HuH-7 (cell line): ENCODE measurements at regions not wholly inside any gene's neighbourhood (a gene's known extent, or its start where the extent isn't known, plus 50 kb on each side); places are given as distances from the start of the nearest gene placed in this dataset.
A peak's percentile ranks its signal among the peaks of the same experiment; 100 is the strongest.

Experiments
- DNase-seq: peaks from one replicate; pipeline ENCODE4 v3.0.0; 2011; ENCODE audit warnings: low spot score

DNA sequence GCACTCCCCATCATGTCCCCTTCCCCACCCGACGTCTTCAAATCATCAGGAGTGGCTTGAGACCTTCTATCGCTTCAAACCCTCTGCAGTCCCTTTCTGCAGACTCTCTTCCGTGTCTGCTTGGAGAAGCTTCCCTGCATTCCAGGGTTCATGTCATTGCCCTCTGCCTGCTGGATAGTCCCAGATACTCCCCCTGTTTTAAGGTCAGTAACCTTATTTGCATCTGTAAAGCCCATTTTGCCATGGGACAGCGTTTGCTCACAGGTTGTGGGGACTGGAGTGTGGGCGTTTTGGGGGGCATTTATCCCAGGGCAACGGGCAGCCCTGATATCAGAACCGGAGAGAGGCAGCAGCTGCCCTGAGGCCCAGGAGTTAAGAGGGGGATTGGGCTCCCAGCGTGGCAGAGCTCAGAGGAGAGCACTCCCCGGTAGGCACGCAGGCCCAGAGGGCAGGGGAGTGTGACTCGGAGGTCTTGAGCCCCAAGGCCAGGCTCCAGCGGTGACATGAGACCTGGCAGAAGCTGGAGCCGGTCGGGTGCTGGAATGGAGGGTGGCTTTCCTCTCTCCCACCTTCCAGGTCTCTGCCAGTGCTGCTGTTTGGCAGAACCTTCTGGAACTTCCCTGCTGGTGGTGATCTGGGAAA, 73.8 kb downstream of the RTP5 start:
- DNase-seq, result no peak

DNA sequence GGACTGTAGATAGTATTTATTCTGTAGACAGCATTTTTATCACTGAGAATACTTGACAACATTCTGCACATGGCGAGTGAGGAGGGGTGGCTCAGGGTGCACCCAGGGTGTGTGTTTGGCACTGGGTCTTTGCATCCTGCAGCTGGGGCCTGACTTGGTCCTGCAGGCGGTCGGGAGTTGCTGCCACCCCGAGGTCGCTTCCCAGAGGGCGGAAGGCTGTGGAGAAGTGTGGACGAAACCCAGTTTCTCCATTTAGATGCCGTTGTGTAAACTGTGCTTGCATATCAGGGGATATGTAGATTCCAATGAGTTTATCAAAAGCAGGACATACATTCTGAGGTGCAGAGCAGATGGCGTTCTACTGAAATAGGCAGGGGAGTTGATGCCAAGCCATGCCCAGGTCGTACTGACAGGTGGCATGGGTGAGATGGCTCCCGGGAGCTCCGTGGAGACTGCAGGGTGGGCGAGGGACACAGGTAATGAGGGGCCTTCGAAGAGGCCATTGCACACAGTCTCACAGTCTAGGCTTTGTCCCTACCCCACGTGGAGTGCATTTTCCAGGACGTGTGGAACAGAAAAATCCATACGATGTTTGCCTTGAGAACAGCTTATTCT, 74.5 kb downstream of the RTP5 start:
- DNase-seq, result no peak

DNA sequence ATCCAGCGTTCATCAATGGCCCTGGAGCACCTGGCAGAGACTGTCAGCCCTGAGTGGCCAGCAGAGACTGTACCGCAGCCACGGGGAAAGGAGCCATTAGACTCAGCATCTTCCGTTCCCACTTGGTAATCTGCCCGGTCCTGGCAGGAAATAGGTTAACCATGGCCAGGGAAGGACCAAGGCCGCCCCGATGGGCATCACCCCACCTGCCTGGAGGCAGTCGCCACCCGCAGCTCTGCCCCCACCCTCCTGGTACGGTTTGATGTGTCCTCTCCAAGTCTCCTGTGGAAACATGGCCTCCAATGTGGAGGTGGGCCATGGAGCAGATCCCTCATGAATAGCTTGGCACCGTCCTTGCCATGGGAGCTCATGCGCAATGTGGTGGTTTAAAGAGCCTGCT, 75.3 kb downstream of the RTP5 start:
- DNase-seq, result no peak

GRCh38 chr2:241945311-241945710, 75.8 kb downstream of the RTP5 start:
- no peak for DNase-seq

- no peak for DNase-seq
Measured at GRCh38 chr2:241945803-241946202, 76.3 kb downstream of the RTP5 start.

- DNase-seq, result no peak
Measured at GRCh38 chr2:241946306-241947003, 76.9 kb downstream of the RTP5 start.

DNA sequence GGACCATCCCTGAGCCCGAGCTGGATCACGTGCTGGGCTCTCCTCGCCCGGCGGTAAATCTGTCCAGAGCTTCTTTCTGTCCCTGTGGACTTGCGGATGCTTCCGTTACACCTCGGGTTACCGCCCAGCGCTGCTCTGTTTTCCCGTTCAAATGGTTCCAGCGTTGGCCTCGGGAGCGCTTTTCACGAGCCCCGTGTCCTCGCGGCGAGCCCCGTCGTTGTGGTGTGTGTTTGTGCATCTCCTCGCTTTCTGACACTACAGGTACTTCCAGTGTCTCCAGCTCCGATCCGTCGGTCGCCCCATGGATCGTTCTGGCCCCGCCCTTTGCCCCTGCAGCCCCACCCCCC, 77.4 kb downstream of the RTP5 start:
- no peak for DNase-seq

GRCh38 chr2:241947401-241947800, 77.9 kb downstream of the RTP5 start:
- DNase-seq, result no peak

DNA sequence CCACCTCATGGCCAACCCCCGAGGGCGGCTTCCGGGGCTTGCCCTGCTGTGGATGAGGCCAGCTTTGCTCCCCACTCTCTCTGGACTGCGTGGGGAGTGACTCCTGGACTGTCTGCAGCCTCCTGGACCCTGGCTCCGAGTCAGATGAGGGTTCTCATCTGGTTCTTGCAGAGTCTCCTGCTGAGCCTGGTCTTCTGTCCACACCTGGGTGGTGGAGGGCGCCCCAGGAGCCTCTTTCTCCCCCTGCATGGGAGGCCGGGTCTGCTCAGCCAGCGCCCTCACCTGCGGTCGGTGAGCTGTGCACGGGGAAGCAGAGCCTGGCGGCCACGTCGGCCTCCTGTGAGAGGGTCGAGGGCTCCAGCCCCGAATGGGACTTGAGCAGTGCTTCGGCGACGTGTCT, 78.3 kb downstream of the RTP5 start:
- no peak for DNase-seq

- no peak for DNase-seq
Measured at GRCh38 chr2:241948299-241948897, 78.9 kb downstream of the RTP5 start.

- no peak for DNase-seq
Measured at GRCh38 chr2:241948901-241949735, 79.6 kb downstream of the RTP5 start.

DNA sequence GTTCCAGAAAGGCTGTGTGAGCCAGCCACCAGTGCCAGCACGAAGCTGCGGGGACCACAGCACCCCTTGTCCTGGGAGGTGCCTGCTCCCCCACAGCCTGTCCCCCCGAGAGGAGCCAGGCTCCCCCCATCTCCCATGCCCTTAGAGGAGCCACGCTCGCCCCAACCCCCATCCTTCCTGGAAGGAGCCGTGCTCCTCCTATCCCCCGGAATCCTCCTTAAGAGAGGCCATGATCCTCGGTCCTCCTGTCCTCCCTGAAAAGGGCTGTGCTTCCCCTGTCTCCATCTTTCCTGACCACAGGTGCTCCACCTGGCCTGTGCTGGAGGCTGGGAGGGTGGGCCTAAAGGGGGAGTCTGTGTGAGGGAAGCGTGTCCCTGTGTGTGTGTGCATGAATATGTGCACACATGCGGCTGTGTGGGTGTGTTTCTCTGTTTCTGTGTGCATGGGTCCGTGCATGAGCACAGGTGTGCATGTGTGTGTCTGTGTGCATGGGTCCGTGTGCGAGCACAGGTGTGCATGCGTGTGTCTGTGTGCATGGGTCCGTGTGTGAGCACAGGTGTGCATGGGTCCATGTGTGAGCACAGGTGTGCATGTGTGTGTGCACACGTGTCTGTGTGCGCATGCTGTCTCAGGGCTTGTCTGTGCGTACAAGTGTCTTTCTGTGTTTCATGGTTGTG, 80.3 kb downstream of the RTP5 start:
- DNase-seq, result no peak

DNA sequence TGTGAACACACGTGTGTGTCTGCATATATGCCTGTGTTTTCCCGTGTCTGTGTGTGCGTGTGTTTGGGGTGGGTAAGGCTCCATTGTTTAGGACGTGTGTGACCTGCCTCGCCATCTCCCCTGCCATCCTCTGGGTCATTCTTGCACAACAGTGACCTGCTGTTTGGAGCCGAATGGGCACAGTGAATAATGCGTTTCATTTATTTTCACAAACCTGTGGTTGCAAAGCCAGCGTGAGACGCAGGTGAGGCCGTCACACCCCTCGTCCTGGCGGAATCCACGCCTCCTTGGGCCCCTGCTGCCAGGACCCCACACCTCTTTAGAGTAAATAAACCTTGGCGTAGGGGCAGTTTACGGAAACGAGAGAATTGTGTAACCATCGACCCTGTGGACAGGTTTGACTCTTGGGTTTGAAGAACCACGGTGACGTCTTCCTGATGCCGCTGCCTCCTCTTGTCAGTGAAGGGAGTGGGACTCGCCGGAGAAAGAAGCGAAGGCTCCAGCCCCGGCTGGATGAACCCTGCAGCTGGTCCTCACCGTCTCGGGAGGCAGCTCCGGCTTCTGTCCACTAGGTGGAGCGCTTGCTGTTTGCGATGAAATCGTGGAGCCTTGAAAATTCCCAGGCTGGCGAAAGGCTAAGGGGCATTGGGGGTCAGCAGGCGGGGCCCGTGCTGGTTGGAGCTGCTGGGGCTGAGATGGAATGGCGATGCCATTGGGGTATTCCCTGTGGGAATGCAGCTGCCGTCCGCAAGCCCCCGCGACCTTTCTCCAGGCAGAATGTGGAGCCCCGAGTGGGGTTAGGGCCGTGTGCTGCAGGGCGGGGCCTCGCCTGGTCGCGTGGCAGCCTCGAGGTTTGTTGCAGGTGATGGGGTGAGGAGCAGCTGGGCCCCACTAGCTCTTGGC, 81.1 kb downstream of the RTP5 start:
- peak; percentile 96 for DNase-seq

DNA sequence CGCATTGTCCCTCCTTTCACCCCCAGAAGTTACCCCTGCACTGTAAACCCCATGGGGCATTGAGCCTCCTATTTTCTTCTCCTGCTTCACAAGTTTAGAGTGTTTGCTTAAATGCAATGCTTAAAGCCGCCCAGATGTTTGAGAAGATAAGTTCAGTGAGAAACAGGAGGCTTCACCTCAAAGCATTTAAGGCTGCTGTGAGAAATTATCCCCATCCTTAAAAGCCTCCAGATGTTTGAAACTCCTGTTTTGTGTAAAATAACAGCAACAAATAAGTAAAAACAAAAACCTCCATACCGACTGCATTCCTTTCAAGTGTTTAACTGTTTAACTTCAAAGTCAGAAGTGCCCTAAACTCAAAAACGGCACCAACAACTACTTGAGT, 81.8 kb downstream of the RTP5 start:
- DNase-seq, result no peak

- DNase-seq, result no peak
Measured at GRCh38 chr2:241951920-241952319, 82.4 kb downstream of the RTP5 start.

DNA sequence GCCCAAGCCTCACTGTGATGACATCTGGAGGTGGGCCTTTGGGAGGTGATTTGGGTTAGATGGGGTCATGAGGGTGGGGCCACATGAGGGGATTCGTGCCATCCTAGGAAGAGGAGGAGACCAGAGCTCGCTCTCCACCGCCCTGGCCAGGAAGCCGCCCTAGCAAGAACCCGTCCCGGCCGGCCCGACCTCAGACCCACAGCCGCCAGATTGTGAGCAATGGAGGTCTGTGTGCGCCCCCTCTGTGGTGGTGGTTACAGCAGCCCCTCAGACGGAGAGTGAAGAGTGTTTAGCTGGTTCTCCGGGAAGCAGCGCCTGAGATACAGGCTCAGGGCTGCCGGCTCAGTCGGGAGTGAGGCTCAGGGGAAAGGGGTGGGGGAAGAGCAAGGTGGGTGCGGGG, 83.3 kb downstream of the RTP5 start:
- DNase-seq, result no peak

GRCh38 chr2:241953324-241953928, 83.9 kb downstream of the RTP5 start:
- DNase-seq, result no peak

GRCh38 chr2:241956521-241957110, 87.1 kb downstream of the RTP5 start:
- no peak for DNase-seq

GRCh38 chr2:241957276-241957675, 87.7 kb downstream of the RTP5 start:
- DNase-seq, result no peak
